CD4-positive, alpha-beta memory T cell (primary cell): ENCODE measurements at regions not wholly inside any gene's neighbourhood (a gene's known extent, or its start where the extent isn't known, plus 50 kb on each side); places are given as distances from the start of the nearest gene placed in this dataset.
"Not testable (repeated sequence)": the region's sequence is repeated elsewhere in the genome, so short reads cannot be mapped to it uniquely, and the experiment has no call there.

ENCODE experiments used
- CTCF ChIA-PET: fragments of 350-600 bp; sonication (Branson Sonifier 250); formaldehyde crosslinking; loops from one replicate; lab custom pipeline; 2021; ENCODE audit warnings: inconsistent platforms; ENCODE audit not compliant: partially characterized antibody; lab: Charles Lee
- POLR2A ChIA-PET: fragments of 350-600 bp; sonication (Branson Sonifier 250); formaldehyde crosslinking; loops from one replicate; lab custom pipeline; 2021; ENCODE audit not compliant: partially characterized antibody; lab: Charles Lee
- DNase-seq, 5 donors: peaks; one replicate each; pipeline versions ENCODE4 v3.0.0 to v3.0.0-alpha.2; 2020 to 2022; ENCODE audit warnings: mixed read lengths in 1 of 5
- H3K27ac ChIP-seq: one replicate; pipeline ENCODE4 v1.7.0; 2013; ENCODE audit warnings: low read depth, low read length
- H3K27me3 ChIP-seq: 2 replicates; pipeline ENCODE4 v1.7.0; 2013; ENCODE audit warnings: mild to moderate bottlenecking, low read length, moderate library complexity; ENCODE audit not compliant: insufficient read depth
- H3K36me3 ChIP-seq: 2 replicates; pipeline ENCODE4 v1.7.0; 2013; ENCODE audit warnings: mild to moderate bottlenecking, low read length, moderate library complexity; ENCODE audit not compliant: insufficient read depth
- H3K4me1 ChIP-seq: 2 replicates; pipeline ENCODE4 v1.7.0; 2013; ENCODE audit warnings: mild to moderate bottlenecking, low read length, moderate library complexity; ENCODE audit not compliant: insufficient read depth
- H3K4me3 ChIP-seq, 2 donors: one replicate each; pipeline ENCODE4 v1.7.0; 2013; ENCODE audit warnings: low read length in 2 of 2, mild to moderate bottlenecking in 1 of 2
- H3K9me3 ChIP-seq, 2 donors: one replicate each; pipeline ENCODE4 v1.7.0; 2013; ENCODE audit warnings: low read length in 2 of 2, control low read depth in 1 of 2; ENCODE audit not compliant: control insufficient read depth in 1 of 2
- H3K27ac Mint-ChIP-seq, 7 donors: one replicate each; pipeline ENCODE4 v1.8.0; 2020 to 2021; ENCODE audit warnings: mixed read lengths in 7 of 7, mild to moderate bottlenecking in 6 of 7, inconsistent platforms in 3 of 7, moderate library complexity in 3 of 7
- H3K27me3 Mint-ChIP-seq, 2 donors: one replicate each; pipeline ENCODE4 v1.8.0; 2020 to 2021; ENCODE audit warnings: mixed read lengths in 2 of 2
- H3K36me3 Mint-ChIP-seq, 2 donors: one replicate each; pipeline ENCODE4 v1.8.0; 2020 to 2021; ENCODE audit warnings: mixed read lengths in 2 of 2, inconsistent platforms in 1 of 2, mild to moderate bottlenecking in 1 of 2
- H3K4me1 Mint-ChIP-seq, 4 donors: one replicate each; pipeline ENCODE4 v1.8.0; 2020 to 2021; ENCODE audit warnings: mixed read lengths in 4 of 4, mild to moderate bottlenecking in 1 of 4
- H3K4me3 Mint-ChIP-seq, 8 donors: one replicate each; pipeline ENCODE4 v1.8.0; 2020 to 2021; ENCODE audit warnings: mixed read lengths in 8 of 8, mild to moderate bottlenecking in 7 of 8, moderate library complexity in 6 of 8, inconsistent platforms in 3 of 8
- H3K9me3 Mint-ChIP-seq, 8 donors: one replicate each; pipeline ENCODE4 v1.8.0; 2020 to 2021; ENCODE audit warnings: mixed read lengths in 8 of 8, mild to moderate bottlenecking in 5 of 8, inconsistent platforms in 3 of 8, moderate library complexity in 1 of 8
- intact Hi-C: fragments of 100-400 bp; cut with micrococcal nuclease; formaldehyde crosslinking; loops from one replicate; pipeline ENCODE4 v1.15.1; 2023

GRCh38 chr20:52075400-52075799 lies 116.2 kb downstream of the ZFP64 start:
- Mint-ChIP-seq H3K4me1 (peaks cover 0 to 4% (median 0%) of the 10 kb centered on the region in 4 donors), H3K36me3 (peaks cover 3 to 20% of the 10 kb centered on the region in 2 donors), H3K27ac (no peak overlapping the region), H3K4me3 (no peak overlapping the region), H3K27me3 (no peaks in the 10 kb centered on the region), H3K9me3 (peaks cover 0 to 1% (median 0%) of the 10 kb centered on the region in 8 donors)
- DNase-seq, result no peak
- Histone ChIP-seq H3K27me3 (no peaks in the 10 kb centered on the region), H3K4me1 (no peaks in the 10 kb centered on the region), H3K9me3 (no peaks in the 10 kb centered on the region), H3K4me3 (no peak overlapping the region), H3K36me3 (no peaks in the 10 kb centered on the region), H3K27ac (no peak overlapping the region)
- ChIA-PET CTCF (no interaction called here), POLR2A (no interaction called here)
- intact Hi-C loops, result no loop called here

- Histone ChIP-seq H3K4me3 (no peak overlapping the region), H3K36me3 (no peaks in the 10 kb centered on the region), H3K27me3 (no peaks in the 10 kb centered on the region), H3K9me3 (no peaks in the 10 kb centered on the region), H3K4me1 (no peaks in the 10 kb centered on the region), H3K27ac (no peak overlapping the region)
- CTCF ChIA-PET, result no interaction called here
- H3K27me3 Mint-ChIP-seq, result no peaks in the 10 kb centered on the region
- DNase-seq, result no peak
- intact Hi-C loops, result no loop called here
- no peaks in the 10 kb centered on the region for H3K9me3 Mint-ChIP-seq
- no peak overlapping the region for H3K27ac Mint-ChIP-seq
- H3K4me3 Mint-ChIP-seq, result no peak overlapping the region
- peaks cover 0 to 11% of the 10 kb centered on the region in 2 donors for H3K36me3 Mint-ChIP-seq
- POLR2A ChIA-PET, result no interaction called here
- H3K4me1 Mint-ChIP-seq, result peaks cover 0 to under 1% (median 0%) of the 10 kb centered on the region in 4 donors
Observed at GRCh38 chr20:52071136-52071535, 120.4 kb downstream of the ZFP64 start.

- CTCF ChIA-PET, result no interaction called here
- Histone ChIP-seq H3K4me1 (no peaks in the 10 kb centered on the region), H3K4me3 (no peak overlapping the region), H3K36me3 (no peaks in the 10 kb centered on the region), H3K27ac (no peak overlapping the region), H3K9me3 (no peaks in the 10 kb centered on the region), H3K27me3 (no peaks in the 10 kb centered on the region)
- intact Hi-C loops, result no loop called here
- H3K4me3 Mint-ChIP-seq, result no peak overlapping the region
- no peaks in the 10 kb centered on the region for H3K27me3 Mint-ChIP-seq
- H3K4me1 Mint-ChIP-seq, result no peaks in the 10 kb centered on the region
- H3K36me3 Mint-ChIP-seq, result no peaks in the 10 kb centered on the region
- H3K9me3 Mint-ChIP-seq, result no peaks in the 10 kb centered on the region
- POLR2A ChIA-PET, result no interaction called here
- H3K27ac Mint-ChIP-seq, result no peak overlapping the region
- DNase-seq, result no peak
Observed at GRCh38 chr20:52064931-52065330, 126.6 kb downstream of the ZFP64 start.

DNA sequence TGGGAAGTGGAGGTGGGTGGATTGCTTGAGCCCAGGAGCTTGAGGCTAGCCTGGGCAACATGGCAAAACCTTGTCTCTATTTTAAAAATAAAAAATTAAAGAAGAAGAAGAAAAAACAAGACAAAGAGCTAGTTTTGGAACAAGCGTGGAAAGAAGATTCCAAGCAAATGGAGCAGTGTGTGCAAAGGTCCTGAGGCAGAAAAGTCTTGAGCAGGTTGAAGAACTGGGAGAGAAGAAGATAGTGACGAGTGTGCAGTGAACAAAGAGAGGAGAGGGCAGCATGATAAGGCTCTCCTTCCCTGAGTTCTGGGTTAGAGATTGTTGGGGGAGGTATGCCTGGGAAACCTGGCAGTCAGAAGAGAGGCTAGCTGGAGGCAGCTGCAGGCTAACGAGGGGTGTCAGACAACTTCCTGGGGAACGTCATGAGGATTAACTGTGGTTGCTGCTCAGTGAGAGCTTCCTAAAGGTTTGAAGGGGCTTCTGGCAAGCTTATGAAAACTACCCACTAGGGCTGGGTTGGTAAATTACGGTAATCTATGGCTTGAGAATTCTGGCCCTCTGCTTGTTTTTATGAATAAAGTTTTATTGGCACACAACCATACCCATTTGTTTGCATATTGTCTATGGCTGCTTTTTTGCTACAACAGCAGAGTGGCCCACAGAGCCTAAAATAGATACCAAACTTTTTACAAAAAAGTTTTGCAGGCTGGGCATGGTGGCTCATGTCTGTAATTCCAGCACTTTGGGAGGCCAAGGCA lies 128.9 kb downstream of the ZFP64 start:
- no peaks in the 10 kb centered on the region for H3K36me3 ChIP-seq
- H3K27me3 ChIP-seq, result no peaks in the 10 kb centered on the region
- ChIA-PET CTCF (no interaction called here), POLR2A (no interaction called here)
- no peak overlapping the region for H3K4me3 ChIP-seq
- peaks cover 3 to 4% of the 10 kb centered on the region in 2 donors for H3K36me3 Mint-ChIP-seq
- no peak for DNase-seq
- peaks cover 0 to 9% (median under 1%) of the 10 kb centered on the region in 8 donors for H3K9me3 Mint-ChIP-seq
- no peak overlapping the region for H3K27ac ChIP-seq
- intact Hi-C loops, result no loop called here
- no peaks in the 10 kb centered on the region for H3K4me1 Mint-ChIP-seq
- H3K27ac Mint-ChIP-seq, result no peak overlapping the region
- H3K27me3 Mint-ChIP-seq, result no peaks in the 10 kb centered on the region
- no peaks in the 10 kb centered on the region for H3K4me1 ChIP-seq
- H3K9me3 ChIP-seq, result no peaks in the 10 kb centered on the region
- H3K4me3 Mint-ChIP-seq, result no peak overlapping the region

DNA sequence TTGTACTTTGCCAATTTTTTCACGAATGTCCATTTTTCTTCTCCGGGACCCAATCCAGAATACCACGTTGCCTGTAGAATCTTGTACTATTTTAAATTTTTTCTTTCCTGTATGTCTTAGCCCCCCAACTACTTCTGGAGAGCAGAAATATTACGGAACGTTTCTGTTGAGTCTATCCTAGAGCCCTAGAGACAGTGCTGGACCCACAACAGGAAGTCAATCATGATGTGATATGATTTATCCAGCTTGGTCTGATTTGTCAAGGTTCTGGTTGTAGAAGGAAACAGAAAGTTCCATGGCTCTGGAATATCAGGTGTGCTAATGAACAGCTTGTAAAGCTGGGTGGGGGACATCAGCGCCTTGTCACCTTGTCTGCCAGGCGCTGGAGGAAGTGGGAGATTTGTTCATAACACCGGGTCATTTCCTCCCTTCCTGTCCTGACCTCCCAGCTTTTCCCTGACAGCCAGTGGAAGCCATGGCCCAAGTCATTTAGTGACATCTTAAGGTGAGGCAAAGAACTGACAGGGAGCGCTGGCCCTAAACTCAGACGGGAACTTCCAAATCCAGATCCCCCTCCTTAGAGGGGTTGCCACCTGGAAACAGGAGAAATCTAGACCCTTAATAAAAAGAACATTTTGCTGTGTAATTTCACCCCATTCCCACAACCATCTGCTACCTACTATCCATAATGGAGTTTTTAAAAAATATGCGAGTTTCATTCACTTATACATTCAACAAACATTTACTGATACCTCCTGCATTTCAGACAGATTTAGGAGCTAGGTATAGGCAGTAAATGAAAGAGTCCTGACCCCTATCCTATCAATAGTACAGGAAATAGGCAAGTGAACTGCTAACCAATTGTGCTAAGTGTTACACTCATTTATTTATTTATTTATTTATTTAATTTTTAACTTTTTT lies 130.5 kb downstream of the ZFP64 start:
- ChIA-PET CTCF (interaction anchor here (1.2 to 1.5 kb wide), 2 partner anchors 21 to 50 kb away, joined by 3 read pairs; no protein-coding TSS in a partner anchor), POLR2A (no interaction called here)
- no peak for DNase-seq
- intact Hi-C loops, result no loop called here
- no peaks in the 10 kb centered on the region for H3K9me3 ChIP-seq
- H3K27me3 ChIP-seq, result no peaks in the 10 kb centered on the region
- Mint-ChIP-seq H3K4me1 (no peaks in the 10 kb centered on the region), H3K27me3 (no peaks in the 10 kb centered on the region), H3K27ac (no peak overlapping the region), H3K4me3 (no peak overlapping the region), H3K36me3 (peaks cover 6 to 9% of the 10 kb centered on the region in 2 donors), H3K9me3 (peaks cover 3 to 23% (median 11%) of the 10 kb centered on the region in 8 donors)
- no peaks in the 10 kb centered on the region for H3K36me3 ChIP-seq
- H3K27ac ChIP-seq, result no peak overlapping the region
- no peaks in the 10 kb centered on the region for H3K4me1 ChIP-seq
- no peak overlapping the region for H3K4me3 ChIP-seq

DNA sequence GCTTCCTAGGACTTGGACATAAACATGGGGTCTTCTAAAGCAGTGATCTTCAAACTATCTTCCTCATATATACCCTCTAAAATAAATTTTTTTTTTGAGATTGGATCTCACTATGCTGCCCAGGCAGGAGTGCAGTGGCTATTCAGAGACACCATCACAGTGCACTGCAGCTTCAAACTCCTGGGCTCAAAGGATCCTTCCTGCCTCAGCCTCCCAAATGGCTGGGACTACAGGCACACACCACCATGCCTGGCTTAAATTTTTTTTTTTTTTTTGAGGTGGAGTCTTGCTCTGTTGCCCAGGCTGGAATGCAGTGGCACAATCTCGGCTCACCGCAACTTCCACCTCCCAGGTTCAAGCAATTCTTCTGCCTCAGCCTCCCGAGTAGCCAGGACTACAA lies 134.4 kb downstream of the ZFP64 start:
- DNase-seq, H3K27me3 ChIP-seq, H3K4me1 ChIP-seq, CTCF ChIA-PET, H3K9me3 ChIP-seq, POLR2A ChIA-PET, H3K27me3 Mint-ChIP-seq, H3K4me3 ChIP-seq, H3K27ac Mint-ChIP-seq, intact Hi-C loops, H3K36me3 ChIP-seq, H3K27ac ChIP-seq, H3K4me3 Mint-ChIP-seq, H3K4me1 Mint-ChIP-seq: not testable (repeated sequence)
- H3K36me3 Mint-ChIP-seq, result peaks cover 10 to 11% of the 10 kb centered on the region in 2 donors
- peaks cover 3 to 30% (median 15%) of the 10 kb centered on the region in 8 donors for H3K9me3 Mint-ChIP-seq
